Ramos (cell line): ENCODE measurements at regions not wholly inside any gene's neighbourhood (a gene's known extent, or its start where the extent isn't known, plus 50 kb on each side); places are given as distances from the start of the nearest gene placed in this dataset.

Source experiments
- in situ Hi-C: fragments of 300-500 bp; cut with MboI; formaldehyde crosslinking; loops from one replicate; pipeline ENCODE4 v1.14.3; 2022; ENCODE audit warnings: low sequenced_read_pairs; ENCODE audit not compliant: unreplicated experiment

- in situ Hi-C loops, result no loop called here
Observed at GRCh38 chr4:3850128-3850527, 83.9 kb downstream of the ADRA2C start.

GRCh38 chr4:3851211-3851610 lies 85.0 kb downstream of the ADRA2C start:
- in situ Hi-C loops, result no loop called here

GRCh38 chr4:3851881-3852280 lies 85.7 kb downstream of the ADRA2C start:
- in situ Hi-C loops, result no loop called here

GRCh38 chr4:3852309-3852708 lies 86.1 kb downstream of the ADRA2C start:
- in situ Hi-C loops, result no loop called here

GRCh38 chr4:3852711-3853110 lies 86.5 kb downstream of the ADRA2C start:
- in situ Hi-C loops, result no loop called here

DNA sequence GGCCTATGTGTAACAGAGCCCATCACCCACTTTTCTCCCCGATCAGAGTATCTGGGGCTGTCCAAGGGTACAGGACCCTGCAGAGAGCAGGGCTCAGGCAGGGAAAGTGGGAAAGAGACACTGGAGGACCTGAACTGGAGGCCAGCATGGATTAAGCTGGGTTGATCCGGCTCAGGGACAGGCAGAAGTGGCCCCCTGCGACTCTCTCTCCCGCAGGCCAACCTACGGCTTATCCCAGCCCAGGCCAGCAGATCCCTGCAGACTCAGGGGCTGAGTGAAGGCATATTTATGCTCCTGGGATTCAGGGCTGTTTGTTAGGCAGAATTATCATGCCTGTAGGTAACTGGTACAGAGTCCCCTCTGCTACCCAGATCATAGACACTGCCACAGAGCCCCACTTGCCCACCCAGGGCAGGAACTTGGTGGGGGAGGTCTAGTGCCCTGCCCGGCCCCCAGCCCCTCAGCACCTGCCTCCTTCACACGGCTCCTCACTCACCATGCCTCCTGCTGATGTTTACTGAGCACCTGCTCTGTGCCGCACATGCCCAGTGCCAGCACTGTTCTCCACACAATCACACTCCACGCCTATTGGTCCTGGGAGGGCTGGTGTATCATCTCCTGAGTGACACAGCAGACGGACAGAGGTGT lies 87.3 kb downstream of the ADRA2C start:
- in situ Hi-C loops, result no loop called here

- in situ Hi-C loops, result no loop called here
Observed at GRCh38 chr4:3854661-3855060, 88.5 kb downstream of the ADRA2C start.

DNA sequence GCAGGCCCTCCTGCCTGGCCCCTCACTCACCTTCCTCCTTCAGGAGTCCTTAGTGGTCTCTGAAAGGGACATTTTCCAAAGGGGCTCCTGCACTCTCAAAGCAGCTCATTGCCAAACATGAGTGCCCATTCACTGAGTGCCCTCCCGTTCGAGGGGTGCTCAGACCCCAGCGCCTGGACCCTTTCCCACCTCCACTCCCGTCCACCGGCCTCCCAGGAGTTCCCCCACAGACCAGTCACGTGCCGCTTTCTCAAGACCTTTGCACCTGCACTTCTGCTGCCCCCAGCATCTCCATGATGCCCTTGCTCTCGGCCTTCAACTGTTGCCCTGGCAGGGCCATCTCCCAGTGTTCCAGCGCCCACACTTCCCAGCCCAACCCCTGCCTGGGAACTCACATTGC lies 89.5 kb downstream of the ADRA2C start:
- in situ Hi-C loops, result no loop called here

DNA sequence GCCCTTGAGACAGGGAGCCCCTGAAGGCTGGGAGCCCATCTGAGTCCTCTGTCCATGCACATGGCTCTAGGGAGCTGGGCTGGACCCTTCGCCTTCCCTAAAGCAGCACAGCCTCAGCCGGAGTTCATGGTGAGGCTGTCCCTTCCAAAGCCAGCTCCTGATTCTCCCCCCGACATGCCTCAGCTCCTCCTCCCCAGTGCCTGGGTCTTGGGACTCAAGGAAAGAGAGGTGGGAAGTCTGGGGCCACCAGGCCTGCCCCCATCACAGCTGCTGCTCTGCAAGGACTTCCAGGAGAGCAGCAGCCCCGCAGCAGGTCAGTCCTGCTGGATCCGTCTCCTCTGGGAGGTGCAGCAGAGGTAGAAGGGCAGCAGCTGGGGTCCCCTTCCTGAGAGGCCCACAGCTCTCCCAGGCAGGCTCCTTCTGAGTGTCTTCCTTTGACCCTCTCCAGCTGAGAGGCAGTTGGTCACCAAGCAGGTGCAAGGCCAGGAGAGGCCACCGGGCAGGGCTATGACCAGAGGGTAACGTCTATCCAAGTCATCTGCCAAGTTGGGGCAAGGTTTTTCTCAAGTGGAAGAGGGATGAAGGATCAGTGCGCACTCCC lies 90.5 kb downstream of the ADRA2C start:
- in situ Hi-C loops, result no loop called here

GRCh38 chr4:3857269-3857926 lies 91.2 kb downstream of the ADRA2C start:
- in situ Hi-C loops, result no loop called here

DNA sequence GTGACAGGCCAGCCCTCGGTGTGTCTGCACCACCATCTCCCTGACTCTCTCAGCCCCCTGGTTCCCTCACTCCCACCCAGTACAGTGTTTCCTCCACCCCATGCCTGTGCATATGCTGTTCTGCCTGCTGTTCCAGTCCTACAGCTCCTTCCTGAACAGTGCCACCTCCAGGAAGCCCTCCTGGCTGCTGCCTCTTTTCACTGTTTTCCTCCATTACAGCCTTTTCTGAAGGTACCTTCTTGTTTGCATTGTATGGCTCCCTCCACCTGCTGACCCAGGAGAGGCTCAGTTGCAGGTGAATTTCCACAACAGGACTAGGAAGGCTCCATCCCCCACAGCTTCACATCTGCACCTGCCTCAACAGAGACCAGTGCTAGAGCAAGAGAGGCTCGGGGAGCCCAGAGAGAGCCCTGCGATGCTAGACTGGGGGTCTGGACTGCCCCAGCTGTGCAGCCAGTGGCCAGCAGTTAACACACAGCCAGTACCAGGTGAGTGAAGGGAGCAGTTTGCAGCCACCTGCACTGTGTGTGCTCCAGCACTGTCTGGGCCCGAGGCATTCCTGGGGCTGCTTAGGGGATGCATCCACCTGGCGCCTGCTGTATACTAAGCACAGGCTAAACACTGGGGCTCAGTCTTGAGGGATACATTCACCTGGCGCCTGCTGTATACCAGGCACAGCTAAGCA lies 92.0 kb downstream of the ADRA2C start:
- in situ Hi-C loops, result no loop called here

- in situ Hi-C loops, result no loop called here
Observed at GRCh38 chr4:3858765-3859388, 92.7 kb downstream of the ADRA2C start.

- in situ Hi-C loops, result no loop called here
Observed at GRCh38 chr4:3859571-3859970, 93.4 kb downstream of the ADRA2C start.

GRCh38 chr4:3860061-3860912 lies 94.1 kb downstream of the ADRA2C start:
- in situ Hi-C loops, result no loop called here

DNA sequence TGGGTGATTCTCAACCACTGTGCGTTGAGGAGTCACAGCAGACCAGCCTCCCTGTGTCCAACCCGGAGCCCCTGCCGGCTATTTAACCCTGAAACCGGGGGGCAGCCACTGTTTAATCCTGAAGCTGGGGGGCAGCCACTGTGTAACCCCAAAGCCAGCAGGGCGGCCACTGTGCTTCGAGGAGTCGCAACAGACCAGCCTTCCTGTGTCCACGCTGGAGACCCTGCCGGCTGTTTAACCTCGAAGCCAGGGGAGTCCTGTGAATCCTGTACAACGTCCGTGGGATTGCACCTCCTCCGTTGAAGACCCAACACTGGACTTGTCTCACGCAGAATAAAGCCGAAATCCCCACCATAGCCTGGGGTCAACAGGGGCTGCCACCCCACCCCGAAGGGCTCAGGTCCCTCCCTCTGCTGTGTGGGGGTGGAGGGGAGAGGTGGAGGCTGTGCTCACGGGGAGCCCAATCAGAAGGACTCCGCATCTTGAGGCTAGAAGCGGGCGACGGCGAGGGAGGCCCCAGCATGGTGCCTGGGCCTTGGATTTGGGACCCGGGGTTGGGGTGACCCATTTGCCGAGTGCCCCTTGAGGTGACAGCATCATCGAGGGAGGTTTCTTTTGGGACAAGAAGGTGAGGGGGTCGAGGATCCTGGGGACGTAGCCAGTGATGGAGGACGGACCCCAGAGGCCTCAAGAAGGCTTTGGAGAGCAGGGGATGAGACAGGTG lies 94.9 kb downstream of the ADRA2C start:
- in situ Hi-C loops, result no loop called here

DNA sequence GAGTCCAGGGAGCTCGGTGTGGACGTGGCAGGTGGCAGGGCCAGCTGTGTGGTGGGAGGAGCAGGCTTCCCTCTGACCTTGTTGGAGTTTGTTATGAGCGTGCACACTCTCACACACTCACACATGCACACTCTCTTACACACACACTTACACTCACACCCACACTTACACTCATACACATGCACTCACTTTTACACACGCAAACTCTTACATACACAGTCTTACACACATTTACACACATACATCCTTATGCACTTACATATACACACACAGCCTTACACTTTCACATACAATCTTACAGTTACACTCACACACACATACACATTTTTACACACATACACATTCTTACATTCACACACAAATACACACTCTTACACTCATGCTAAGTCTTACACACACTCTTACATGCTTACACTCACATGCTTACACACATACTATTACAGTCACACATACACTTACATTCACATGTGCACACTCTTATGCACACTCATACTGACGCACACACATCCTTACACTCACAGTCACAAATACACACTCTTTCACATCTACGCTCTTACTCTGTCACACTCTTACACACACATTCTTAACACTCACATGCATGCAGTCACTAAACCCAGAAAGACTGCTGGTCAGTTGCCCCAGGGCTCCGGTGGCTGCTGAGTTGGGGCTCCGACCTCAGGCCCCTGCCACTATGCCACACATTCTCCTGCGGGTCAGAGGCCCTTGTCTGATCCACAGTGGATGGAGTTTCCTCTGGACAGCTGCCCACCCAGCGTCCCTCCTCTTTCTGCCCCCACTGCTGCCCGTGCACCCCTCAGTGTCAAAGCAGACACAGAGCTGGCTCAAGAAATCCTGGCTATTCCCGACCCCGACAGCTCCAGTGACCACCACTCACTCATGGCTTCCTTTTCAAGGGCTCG lies 95.8 kb downstream of the ADRA2C start:
- in situ Hi-C loops, result no loop called here

- in situ Hi-C loops, result no loop called here
Observed at GRCh38 chr4:3862640-3863420, 96.6 kb downstream of the ADRA2C start.
